DMS53 treated with DMSO at 0.1 percent for 48 hours (cell line): ENCODE measurements at regions not wholly inside any gene's neighbourhood (a gene's known extent, or its start where the extent isn't known, plus 50 kb on each side); places are given as distances from the start of the nearest gene placed in this dataset.

Experiments used
- DNase-seq: peaks from one replicate; lab custom pipeline; 2025; ENCODE audit not compliant: unreplicated experiment; lab: John Stamatoyannopoulos, UW

- DNase-seq: no peak
Measured at GRCh38 chr4:35975617-35976355, 268.5 kb downstream of the ARAP2 start.

GRCh38 chr4:35978551-35978950 is 265.8 kb downstream of the ARAP2 start:
- no peak for DNase-seq

GRCh38 chr4:35982318-35982717 is 262.0 kb downstream of the ARAP2 start:
- peak; percentile 48 for DNase-seq

- DNase-seq: no peak
Measured at GRCh38 chr4:35986537-35986936, 257.8 kb downstream of the ARAP2 start.

GRCh38 chr4:35993606-35994005 is 250.7 kb downstream of the ARAP2 start:
- no peak for DNase-seq

GRCh38 chr4:36000941-36001557 is 243.3 kb downstream of the ARAP2 start:
- DNase-seq: no peak

GRCh38 chr4:36003051-36003450 is 241.3 kb downstream of the ARAP2 start:
- no peak for DNase-seq

GRCh38 chr4:36004204-36004851 is 240.0 kb downstream of the ARAP2 start:
- no peak for DNase-seq

GRCh38 chr4:36006226-36006625 is 238.1 kb downstream of the ARAP2 start:
- DNase-seq: no peak

GRCh38 chr4:36010397-36010929 is 233.9 kb downstream of the ARAP2 start:
- DNase-seq: no peak

GRCh38 chr4:36011381-36011780 is 232.9 kb downstream of the ARAP2 start:
- DNase-seq: no peak

- no peak for DNase-seq
Measured at GRCh38 chr4:36012503-36012902, 231.8 kb downstream of the ARAP2 start.

GRCh38 chr4:36013206-36013605 is 231.1 kb downstream of the ARAP2 start:
- DNase-seq: no peak
